Effector memory CD4-positive, alpha-beta T cell (primary cell): ENCODE measurements at regions not wholly inside any gene's neighbourhood (a gene's known extent, or its start where the extent isn't known, plus 50 kb on each side); places are given as distances from the start of the nearest gene placed in this dataset.

Source experiments
- DNase-seq, 3 donors: peaks; one replicate each; pipeline ENCODE4 v3.0.0-alpha.2; 2020
- H3K27ac ChIP-seq: 2 replicates; pipeline ENCODE4 v1.7.0; 2013; ENCODE audit warnings: mild to moderate bottlenecking, low read length, moderate library complexity; ENCODE audit not compliant: insufficient read depth, poor library complexity, severe bottlenecking
- H3K27me3 ChIP-seq: replicated peaks from 2 replicates; pipeline ENCODE4 v1.7.0; 2013; ENCODE audit warnings: mild to moderate bottlenecking, low read length; ENCODE audit not compliant: insufficient read depth, control insufficient read depth, poor library complexity, severe bottlenecking
- H3K36me3 ChIP-seq: 2 replicates; pipeline ENCODE4 v1.7.0; 2013; ENCODE audit warnings: mild to moderate bottlenecking, low read length, moderate library complexity; ENCODE audit not compliant: control insufficient read depth, insufficient read depth
- H3K4me1 ChIP-seq: 2 replicates; pipeline ENCODE4 v1.7.0; 2013; ENCODE audit warnings: low read length, mild to moderate bottlenecking; ENCODE audit not compliant: control insufficient read depth, insufficient read depth, poor library complexity, severe bottlenecking
- H3K4me3 ChIP-seq: 2 replicates; pipeline ENCODE4 v1.7.0; 2013; ENCODE audit warnings: low read length, low read depth, mild to moderate bottlenecking; ENCODE audit not compliant: insufficient read depth, poor library complexity, severe bottlenecking
- H3K9me3 ChIP-seq: 2 replicates; pipeline ENCODE4 v1.7.0; 2013; ENCODE audit warnings: mild to moderate bottlenecking, low read length, moderate library complexity; ENCODE audit not compliant: control insufficient read depth

- H3K9me3 ChIP-seq = no peaks in the 10 kb centered on the region
- no peak for DNase-seq
- H3K36me3 ChIP-seq = no peaks in the 10 kb centered on the region
- H3K4me1 ChIP-seq = no peaks in the 10 kb centered on the region
- H3K27me3 ChIP-seq = no peaks in the 10 kb centered on the region
- H3K4me3 ChIP-seq = no peak overlapping the region
- no peak overlapping the region for H3K27ac ChIP-seq
Measured at GRCh38 chr7:35333265-35333664, 79.4 kb upstream of the TBX20 start.

GRCh38 chr7:35331730-35332678 lies 78.1 kb upstream of the TBX20 start:
- Histone ChIP-seq H3K4me3 (no peak overlapping the region), H3K27ac (no peak overlapping the region)
- DNase-seq = no peak

GRCh38 chr7:35329026-35329425 lies 75.1 kb upstream of the TBX20 start:
- DNase-seq = no peak
- no peak overlapping the region for H3K27ac ChIP-seq
- H3K9me3 ChIP-seq = no peaks in the 10 kb centered on the region
- no peaks in the 10 kb centered on the region for H3K36me3 ChIP-seq
- H3K4me3 ChIP-seq = no peak overlapping the region
- no peaks in the 10 kb centered on the region for H3K4me1 ChIP-seq
- no peaks in the 10 kb centered on the region for H3K27me3 ChIP-seq

More at GRCh38 chr7:35331730-35332678, 78.1 kb upstream of the TBX20 start:
- H3K36me3 ChIP-seq = no peaks in the 10 kb centered on the region
- H3K9me3 ChIP-seq = no peaks in the 10 kb centered on the region
- H3K27me3 ChIP-seq = no peaks in the 10 kb centered on the region
- no peaks in the 10 kb centered on the region for H3K4me1 ChIP-seq

GRCh38 chr7:35319606-35320005 lies 65.7 kb upstream of the TBX20 start:
- Histone ChIP-seq H3K27me3 (peaks cover 3% of the 10 kb centered on the region), H3K4me1 (no peaks in the 10 kb centered on the region), H3K27ac (no peak overlapping the region), H3K9me3 (no peaks in the 10 kb centered on the region), H3K4me3 (no peak overlapping the region), H3K36me3 (no peaks in the 10 kb centered on the region)
- DNase-seq = no peak

GRCh38 chr7:35316549-35316948 lies 62.6 kb upstream of the TBX20 start:
- Histone ChIP-seq H3K9me3 (no peaks in the 10 kb centered on the region), H3K27me3 (peaks cover 3% of the 10 kb centered on the region)

GRCh38 chr7:35315517-35315916 lies 61.6 kb upstream of the TBX20 start:
- no peak overlapping the region for H3K4me3 ChIP-seq
- no peak for DNase-seq
- H3K27me3 ChIP-seq = peaks cover 3% of the 10 kb centered on the region
- no peak overlapping the region for H3K27ac ChIP-seq
- H3K9me3 ChIP-seq = no peaks in the 10 kb centered on the region
- H3K4me1 ChIP-seq = no peaks in the 10 kb centered on the region
- H3K36me3 ChIP-seq = no peaks in the 10 kb centered on the region

More at GRCh38 chr7:35316549-35316948, 62.6 kb upstream of the TBX20 start:
- H3K4me1 ChIP-seq = no peaks in the 10 kb centered on the region
- no peak overlapping the region for H3K4me3 ChIP-seq
- no peak for DNase-seq
- no peaks in the 10 kb centered on the region for H3K36me3 ChIP-seq
- H3K27ac ChIP-seq = no peak overlapping the region

- no peak for DNase-seq
- no peaks in the 10 kb centered on the region for H3K4me1 ChIP-seq
- no peaks in the 10 kb centered on the region for H3K9me3 ChIP-seq
- H3K27ac ChIP-seq = no peak overlapping the region
- no peak overlapping the region for H3K4me3 ChIP-seq
- no peaks in the 10 kb centered on the region for H3K27me3 ChIP-seq
- H3K36me3 ChIP-seq = no peaks in the 10 kb centered on the region
Measured at GRCh38 chr7:35314354-35314753, 60.5 kb upstream of the TBX20 start.

- no peaks in the 10 kb centered on the region for H3K9me3 ChIP-seq
- no peak overlapping the region for H3K4me3 ChIP-seq
- no peak overlapping the region for H3K27ac ChIP-seq
- DNase-seq = no peak
- H3K4me1 ChIP-seq = no peaks in the 10 kb centered on the region
- no peaks in the 10 kb centered on the region for H3K27me3 ChIP-seq
- no peaks in the 10 kb centered on the region for H3K36me3 ChIP-seq
Measured at GRCh38 chr7:35313575-35313974, 59.7 kb upstream of the TBX20 start.
